Tibial nerve (tissue), 4 donors: ENCODE measurements at regions not wholly inside any gene's neighbourhood (a gene's known extent, or its start where the extent isn't known, plus 50 kb on each side); places are given as distances from the start of the nearest gene placed in this dataset.

Experiments used
- CTCF ChIP-seq, 5 experiments: fragments of 200-600 bp in 3 of 5; fragments of 450-650 bp in 2 of 5; sonication (generic) in 3 of 5; IDR thresholded peaks; one replicate each; pipeline ENCODE4 v1.5.1; 2016 to 2019; ENCODE audit warnings: antibody characterized with exemption in 5 of 5, mild to moderate bottlenecking in 3 of 5, moderate library complexity in 2 of 5
- EP300 ChIP-seq, 2 donors: sonication (generic); formaldehyde crosslinking; IDR thresholded peaks; one replicate each; pipeline ENCODE4 v1.6.1; 2017; ENCODE audit warnings: antibody characterized with exemption in 2 of 2, mild to moderate bottlenecking in 1 of 2

GRCh38 chr5:4144411-4145007, 548.9 kb downstream of the IRX1 start:
- TF ChIP-seq CTCF (IDR thresholded peaks at IDR 0.05) (no peak), EP300 (IDR thresholded peaks at IDR 0.05) (no peak)
